T-helper 1 cell (primary cell): ENCODE measurements at regions not wholly inside any gene's neighbourhood (a gene's known extent, or its start where the extent isn't known, plus 50 kb on each side); places are given as distances from the start of the nearest gene placed in this dataset.

Source experiments
- DNase-seq, 5 donors: peaks; one replicate each; pipeline ENCODE4 v3.0.0-alpha.2; 2012 to 2020

DNA sequence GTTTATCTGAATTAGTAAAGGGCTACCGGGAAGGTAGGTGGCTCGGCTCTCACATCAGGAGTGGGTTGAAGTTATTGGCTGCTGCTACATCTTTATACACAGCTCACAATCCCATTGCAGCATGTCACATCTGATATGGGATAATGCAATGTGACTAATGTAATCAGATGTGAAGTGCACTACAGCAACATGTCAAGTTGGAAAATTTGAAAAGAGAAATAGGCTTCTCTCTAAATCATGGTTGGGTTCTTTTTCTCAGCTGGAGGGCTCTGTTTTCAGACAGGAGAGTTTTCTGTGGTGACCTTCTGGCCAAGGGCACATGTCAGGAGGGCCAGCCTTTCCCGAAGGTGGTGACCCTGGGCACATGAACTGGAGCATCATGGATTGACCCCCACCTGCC is 337.5 kb downstream of the HRH4 start:
- DNase-seq: no peak

DNA sequence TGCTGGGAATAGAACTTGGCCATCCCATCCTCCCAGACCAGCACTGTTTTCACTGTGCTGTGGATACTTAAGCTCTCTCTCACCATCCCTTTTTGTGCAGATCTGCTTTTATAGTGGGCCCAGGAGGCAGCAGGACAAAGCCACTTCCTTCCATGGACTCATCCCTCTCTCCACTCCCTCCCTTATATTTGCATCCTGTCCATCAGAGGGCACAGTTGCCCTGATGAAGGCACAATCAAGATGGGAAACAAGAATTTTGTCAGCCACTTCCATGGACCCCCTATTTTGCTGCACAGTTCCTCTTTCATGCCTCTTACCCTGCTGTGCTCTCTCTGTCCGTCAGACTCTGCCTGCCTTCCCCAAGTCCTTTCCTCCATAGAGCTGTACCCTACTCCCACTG is 338.7 kb downstream of the HRH4 start:
- no peak for DNase-seq

DNA sequence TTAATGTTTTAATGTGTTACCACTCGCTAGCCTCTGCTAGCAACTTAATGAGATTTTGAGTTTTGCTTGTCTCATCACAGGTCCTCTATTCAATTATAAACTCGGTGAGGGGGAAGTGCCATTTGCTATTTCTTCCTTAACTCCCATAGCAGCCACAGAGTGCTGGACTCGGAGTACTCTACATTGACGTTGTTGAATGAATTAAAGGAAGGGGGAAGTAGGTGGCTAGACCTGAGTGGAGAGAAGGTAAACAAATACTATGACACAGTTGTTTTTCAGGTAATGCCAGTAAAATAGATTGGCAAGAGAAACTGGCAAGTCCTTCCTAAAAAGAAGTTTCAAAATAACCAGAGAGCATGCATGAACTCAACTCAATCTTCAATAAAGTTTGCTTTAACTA is 339.3 kb downstream of the HRH4 start:
- DNase-seq: no peak

DNA sequence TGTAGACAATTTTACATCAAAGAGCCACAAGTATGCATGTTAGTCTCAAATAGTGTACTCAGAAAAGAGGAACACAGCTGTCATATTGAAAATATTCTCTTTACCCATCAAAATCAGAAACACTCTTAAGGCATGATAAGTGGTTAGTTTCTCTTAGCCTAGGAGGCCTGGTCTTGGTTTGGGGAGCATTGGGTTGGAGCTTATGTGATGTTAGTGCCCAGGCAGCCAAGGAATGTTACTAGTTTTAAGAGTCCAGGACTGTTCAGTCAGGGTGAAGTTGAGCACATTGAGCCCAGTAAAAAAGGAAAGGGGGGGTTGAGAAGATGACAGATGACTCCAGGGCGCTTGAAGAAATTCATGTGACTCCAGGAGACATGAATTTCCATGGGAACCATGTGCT is 340.6 kb downstream of the HRH4 start:
- DNase-seq: no peak

DNA sequence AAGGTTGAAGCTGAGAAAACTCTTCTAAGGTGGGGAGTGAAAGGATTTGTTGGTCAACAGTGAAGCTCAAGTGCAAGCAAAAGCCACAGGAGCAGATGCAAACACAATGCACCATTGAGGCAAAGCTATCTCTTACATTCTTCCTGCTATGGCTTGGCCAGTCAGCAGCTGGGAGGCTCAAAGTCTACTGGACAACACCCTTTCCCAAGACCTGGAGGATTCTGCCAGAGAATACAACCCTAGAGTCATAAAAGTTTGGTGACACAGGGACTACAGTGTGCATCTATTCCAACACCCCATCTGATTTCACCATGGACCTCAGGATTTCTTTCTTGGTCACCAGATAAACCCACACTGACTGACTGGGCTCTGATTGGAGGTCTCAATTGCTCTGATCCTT is 342.0 kb downstream of the HRH4 start:
- DNase-seq: no peak

DNA sequence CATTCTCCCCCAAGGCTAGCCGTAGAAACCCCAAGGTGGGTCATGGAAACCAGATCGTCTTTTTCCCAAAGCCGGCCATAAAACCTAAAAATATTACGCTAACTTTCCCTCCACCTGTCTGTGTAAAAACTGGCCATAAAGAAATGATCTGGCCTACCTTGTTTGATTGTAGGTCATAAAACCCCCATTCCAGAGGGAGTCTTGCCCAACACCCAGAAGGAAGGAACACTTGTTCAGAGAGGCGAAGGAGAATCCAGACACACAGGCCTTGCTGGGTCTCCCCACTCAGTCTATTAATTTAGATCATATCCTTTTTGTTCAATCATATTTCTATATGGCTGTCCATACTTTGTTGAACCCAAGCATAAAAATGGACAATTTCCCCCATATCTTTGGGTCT is 344.7 kb downstream of the HRH4 start:
- DNase-seq: no peak

DNA sequence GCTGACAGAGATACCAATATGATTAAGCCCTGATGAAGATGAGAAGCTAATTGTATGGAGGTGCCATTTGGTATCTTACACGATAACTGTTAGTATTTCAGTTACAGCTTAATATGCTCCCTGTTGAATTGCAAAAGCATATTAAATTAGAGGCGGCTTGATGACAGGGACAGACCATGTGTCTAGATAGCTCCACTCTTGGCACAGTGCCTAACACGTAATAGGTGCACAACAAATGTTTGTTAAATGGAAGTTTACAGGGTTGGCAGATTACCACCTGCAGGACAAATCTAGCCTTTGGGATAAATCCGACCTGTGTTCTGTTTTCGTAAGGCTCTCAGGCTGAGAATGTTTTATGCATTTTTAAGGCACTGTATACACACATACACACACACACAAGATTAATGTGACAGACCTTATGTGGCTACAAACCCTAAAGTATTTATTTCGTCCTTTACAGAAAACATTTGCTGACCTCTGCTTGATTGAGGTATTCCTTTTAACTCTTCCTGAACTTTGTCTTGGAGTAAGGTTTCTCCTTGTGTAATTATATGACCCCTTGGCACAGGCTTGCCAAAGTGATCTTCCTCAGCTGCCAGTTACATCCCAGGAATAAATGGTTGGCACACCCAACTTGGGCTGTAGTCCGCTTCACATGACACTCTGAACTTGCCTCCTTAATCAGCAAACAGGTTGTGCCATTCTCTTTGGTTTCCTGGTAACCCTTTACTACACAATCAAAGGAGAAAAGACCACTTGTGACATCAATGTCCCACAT is 348.9 kb downstream of the HRH4 start:
- DNase-seq: no peak

DNA sequence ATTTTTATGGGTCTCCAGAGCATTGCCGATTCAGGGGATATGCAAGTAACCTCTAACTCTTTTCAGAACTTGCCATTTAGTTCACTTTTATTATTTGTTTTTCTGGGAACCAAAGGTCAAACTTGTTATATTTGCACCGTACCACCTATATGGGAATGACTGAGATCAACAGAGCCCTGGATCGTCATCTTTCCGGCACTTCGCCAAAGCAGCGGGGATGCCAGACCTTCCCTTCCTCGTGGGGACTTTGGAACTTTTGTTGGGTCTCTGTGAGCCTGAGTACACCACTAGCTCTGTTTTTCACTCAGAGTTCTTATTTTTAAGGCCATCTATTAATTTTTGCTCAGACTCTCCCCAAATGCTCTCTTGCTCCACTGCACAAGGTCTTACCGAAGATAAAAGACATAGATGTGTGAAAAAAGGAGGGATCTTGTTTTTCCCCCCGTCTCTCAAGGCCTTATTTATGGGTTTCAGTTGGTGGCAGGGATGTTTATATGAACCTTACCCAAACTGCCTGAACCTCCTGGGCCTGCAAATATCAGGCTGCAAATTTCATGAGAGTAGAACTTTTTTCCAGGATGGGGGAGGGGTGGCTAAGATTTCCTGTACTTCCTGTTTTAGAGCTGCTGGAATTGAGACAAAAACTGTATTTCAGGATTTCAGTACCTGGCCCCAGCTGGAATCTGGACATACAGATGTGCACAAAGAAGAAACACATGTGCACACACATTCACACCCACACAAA is 350.3 kb downstream of the HRH4 start:
- DNase-seq: no peak

DNA sequence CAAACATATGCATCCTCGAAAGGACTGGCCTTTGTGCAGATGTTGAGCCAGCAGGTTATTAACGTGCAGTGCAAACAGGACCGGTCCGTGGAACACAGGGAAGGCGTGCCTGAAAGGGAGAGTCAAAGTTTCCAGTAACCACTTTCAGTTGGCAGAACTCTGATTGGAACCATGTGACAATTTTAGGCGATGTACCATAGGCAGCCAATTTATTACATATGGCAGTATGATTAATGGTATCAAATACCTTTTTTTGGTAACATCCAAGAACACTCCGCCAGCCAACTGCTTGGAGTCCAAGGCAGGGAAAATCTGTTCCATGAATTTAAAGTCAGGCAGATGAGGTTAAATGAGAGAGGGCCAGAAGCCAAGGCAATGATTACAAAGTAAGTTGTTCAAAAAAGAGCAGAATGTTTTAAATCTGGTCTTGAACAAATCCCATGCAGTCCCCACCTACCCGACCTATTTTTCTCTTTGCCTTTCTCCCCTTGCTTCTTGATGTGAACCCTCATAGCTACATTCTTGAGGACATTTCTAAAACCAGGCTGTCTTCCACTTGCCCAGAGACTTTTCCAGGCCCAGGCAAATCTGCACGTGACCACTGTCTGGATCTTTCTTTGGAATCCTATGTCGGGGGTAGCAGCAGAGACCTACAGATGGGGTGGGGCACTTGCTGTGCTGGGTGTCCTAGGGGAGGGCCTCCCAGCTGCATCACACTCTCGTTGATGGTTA is 351.7 kb downstream of the HRH4 start:
- no peak for DNase-seq

DNA sequence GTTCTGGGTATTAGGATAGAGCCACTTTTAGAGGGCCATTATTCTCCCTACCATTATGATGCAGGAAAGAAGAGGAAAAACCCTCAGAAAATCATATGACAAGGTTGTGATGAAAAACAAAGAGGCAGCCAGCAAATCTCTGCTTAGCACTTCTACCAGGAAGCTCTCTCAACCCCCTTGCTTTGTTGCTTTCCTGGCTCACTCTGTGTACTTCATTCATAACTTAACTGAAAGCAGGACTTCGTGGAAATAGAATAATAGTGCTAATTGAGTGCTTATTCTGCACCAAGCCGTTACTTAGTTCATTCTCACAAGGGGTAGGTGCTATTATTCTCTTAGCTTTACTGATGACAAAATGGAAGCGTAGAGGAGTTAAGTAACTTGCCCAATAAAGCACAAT is 354.1 kb downstream of the HRH4 start:
- DNase-seq: no peak

DNA sequence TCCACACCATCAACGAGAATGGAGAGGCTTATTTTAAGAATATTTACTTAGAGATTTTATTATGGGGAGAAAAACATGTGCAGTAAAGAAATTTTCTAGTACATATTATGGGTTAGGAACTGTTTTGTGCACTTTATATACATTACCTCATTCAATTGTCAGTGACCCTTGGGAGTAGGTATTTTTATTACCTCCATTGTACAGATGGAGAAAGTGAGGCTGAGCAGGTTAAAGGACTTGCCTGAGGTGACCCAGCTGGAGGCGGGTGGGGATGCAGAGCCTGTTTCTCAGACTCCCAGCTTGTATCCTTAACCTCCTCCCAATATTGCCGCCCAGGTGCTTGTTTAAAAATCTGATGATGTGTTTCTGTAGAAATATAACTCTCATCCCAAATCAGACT is 356.7 kb downstream of the HRH4 start:
- no peak for DNase-seq

DNA sequence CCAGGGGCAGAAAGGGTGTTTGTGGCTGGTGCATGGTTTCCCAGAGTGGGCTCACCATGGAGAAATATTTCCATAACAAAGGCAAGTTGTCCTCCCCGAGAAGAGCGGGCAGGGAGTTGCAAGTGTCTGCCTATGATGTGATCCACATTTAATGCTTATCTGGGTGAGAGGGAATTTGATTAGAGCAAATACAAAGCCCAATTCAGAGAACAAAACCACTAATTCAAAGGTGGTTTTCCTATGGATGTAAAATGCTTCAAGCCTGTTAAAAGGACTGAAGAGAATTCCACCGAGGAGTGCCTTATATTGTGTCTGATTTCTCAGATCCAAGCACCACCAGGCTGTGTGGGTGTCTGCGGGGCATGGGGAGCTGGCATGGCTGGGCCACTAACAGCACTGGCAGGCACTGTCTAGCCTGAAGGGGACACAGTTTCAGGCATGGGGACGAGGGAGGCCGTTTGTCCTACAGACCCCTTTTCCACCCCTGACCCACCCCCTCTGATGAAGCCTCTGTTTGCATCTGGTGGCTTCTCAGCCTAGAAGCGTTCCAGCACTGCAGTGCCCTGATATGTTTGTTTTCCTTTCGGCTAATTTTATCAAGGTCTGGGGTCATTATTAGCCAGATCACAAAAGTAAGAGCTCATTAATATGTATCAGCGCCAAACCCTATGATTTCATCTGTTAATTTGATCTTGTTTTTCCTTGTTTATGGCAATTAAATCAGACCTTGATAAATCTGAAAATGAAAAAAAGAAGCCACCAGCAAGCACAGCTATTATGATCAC is 357.3 kb downstream of the HRH4 start:
- no peak for DNase-seq

DNA sequence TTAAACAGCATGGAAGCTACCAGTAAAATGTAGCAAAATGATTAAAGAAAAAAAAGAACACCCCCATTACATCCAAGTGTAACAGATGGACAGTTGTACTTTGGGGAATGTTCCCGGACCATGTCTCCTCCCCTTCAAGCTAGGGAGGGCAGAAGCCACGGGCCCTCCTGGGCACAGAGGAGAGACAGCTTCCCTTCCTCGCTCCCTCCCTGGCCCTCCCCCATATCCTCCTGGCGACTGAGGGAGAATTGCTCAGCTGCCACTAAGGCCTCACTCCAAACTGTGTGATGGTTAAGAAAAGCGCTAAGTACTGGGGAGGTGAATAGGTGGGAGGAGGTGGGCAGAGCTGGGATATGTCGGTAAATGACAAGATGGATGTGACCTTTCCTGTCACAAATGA is 358.0 kb downstream of the HRH4 start:
- no peak for DNase-seq

DNA sequence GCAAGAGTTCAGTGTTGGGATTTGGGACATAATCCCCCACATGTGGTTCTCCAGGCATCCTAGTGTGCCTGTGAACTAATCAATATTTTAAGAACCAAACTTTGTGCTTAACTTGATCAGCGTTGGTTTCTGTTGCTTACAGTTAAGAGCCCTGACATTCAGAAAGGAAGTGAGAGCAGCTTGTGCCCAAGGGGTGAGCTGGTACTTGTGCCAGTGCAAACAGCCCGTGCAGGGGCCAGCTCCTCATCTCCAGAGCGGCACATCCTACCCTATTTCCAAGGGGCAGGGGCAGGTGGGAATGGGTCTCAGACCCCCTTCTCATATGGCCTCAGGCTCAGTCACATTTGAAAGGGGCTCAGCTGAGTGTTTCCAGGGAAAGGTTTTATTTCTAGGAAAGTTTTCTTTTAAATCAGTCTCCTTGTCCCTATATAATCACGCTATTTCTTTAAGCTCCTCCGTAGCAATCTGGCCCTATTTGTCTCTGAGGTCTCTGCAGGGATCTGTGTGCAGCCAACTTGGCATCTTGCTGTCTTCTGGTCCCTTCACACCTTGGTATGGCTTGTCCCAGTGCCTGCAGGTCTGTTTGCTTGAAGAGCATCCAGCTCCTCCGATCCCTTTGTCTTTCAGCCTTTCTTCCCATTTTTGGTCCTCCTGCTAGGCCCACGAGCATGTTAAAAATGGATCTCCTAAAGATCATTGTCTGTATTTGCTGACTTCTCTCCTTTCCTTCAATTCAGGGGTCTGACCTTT is 358.9 kb downstream of the HRH4 start:
- no peak for DNase-seq

DNA sequence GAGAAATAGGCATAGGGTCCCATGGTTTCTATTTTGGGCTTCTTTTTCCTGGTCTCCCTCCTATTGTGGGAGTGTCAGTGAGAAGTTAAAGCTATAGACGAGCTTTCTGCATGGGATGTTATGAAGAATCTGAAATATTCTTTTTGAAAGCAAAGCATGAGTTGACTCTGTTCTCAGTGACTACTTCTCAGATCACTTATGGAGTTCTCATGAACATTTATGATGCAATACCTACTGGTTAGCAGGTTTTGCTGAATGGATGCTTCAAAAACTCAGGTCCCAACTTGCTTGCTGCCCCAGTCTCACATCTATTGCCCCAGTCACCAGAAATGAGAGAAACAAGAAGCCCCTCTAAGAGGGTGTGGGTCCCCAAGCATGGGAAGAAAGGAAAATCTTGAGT is 365.0 kb downstream of the HRH4 start:
- no peak for DNase-seq

DNA sequence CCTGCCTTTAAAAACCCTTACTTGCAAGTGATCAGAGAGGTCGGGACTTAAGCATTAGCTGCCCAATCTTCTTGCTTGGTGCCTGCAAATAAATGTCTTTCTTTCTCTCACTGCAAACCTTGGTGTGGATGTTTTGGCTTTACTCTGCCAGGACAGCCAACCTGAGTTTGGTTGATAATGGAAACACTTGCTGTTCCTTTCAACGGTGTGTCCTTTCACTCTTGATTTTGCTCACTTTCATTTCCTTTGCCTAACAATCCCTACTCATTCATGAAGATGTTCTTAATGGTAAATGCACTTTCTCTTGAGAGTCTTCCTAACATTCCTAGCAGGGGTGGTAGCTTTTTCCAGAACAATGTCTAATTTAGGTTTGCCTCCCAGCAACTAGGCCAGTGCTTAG is 366.2 kb downstream of the HRH4 start:
- DNase-seq: no peak

DNA sequence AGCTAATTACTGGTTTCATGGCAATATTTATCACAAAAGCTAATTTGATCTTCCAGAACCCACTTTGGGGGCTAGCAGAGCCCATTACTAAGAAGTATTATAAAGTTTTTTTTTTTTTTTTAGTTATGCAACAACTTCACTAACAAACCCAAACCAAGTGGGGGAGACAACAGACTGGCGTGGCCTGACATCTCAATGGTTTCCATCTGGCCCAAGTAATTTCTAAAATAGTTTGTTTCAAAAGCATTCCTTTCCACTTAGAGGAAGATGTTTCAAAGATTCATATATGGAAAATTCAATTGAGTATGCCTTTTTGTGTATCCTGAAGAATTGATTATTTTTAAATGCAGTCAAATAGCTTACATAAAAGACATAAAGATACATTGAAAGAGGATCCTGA is 367.1 kb downstream of the HRH4 start:
- DNase-seq: no peak

DNA sequence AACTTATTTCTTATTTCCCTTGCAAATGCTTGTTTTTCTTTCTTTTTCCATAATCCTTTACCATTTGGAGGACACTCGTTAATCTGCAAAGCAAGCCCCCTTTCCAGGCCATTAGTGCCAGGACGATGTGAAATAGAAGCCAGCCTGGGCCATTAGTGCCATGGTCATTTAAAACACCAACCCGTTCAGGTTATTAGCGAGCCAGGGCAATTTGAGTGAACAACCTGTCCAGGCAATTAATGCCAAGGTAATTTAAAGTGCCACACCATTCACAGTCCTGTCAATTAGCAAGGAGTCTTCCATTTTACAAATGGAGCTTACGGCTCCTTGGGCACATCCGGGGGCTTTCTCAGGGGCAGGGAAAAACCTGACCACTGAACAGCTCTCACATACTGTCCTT is 370.6 kb downstream of the HRH4 start:
- DNase-seq: no peak

DNA sequence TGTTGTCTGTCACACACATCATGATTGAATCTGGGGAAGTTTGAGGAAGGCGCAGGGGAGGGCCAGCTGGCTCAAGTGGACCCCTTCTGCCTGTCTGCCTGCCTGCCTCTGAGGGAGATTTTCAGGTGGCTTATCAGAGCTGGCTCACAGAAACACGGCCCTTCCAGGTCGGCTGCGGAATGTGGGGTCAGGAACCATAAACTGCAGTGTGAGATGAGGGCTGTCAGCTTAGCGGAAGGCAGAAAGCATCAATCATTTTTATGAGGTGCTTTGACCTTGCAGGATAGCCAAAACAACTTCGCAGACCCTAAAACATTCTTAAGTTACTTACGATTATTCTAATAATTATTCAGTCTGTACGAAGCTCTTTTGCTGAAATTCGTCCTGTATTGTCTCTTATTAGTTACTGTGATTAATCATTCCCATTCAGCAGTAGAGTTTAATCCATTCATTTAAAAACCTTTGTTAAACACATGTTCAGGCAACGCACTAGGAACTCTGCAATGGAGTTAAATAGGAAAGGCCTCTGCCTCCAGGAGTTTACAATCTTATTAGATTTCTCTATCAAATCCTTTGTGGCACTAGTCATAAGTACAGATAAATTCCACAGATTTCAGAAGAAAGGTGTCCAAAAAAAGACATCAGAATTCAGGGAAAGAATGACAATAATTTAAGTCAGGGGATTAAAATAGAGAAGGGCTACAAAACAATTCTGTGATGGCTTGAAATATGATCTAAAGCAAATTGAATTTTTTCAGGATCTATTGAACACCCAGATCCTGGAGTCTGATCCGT is 371.6 kb downstream of the HRH4 start:
- no peak for DNase-seq

DNA sequence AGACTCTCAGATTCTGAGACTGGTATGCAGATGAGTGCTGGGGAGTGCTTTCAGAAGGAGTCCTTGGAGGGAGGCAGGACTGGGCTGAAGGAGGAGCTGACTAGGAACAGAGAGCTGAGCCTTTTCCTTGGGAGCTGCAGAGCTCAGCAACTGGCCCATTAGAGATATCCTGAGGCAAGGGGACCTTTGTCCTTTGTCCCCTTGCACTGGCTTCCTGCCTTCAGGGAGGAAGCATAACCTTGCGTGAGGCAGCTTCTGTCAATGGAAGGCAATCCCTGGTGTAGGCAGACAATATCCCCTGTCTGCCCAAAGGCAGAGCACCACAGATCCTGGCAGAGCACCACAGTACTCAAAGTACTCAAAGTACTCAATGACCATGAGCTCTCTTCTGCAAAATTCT is 375.3 kb downstream of the HRH4 start:
- DNase-seq: no peak

DNA sequence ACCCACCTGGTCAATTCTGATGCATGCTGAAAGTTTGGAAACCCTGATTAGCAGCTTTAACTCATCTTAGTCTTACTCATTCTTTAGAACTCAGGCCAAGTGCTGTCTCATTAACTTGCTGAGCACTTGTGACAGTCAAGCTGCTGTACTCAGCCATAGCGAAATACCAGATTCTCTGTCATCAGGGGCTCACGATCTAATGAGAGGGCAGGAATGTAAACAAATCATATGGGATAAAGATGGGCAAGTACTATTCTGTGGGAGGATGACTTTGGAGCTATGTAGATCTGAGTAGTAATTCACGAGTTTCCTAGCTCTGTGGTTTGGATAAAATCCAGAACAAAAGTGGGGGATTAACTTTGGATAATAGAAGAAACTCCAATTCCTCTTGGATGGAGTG is 376.6 kb downstream of the HRH4 start:
- no peak for DNase-seq

DNA sequence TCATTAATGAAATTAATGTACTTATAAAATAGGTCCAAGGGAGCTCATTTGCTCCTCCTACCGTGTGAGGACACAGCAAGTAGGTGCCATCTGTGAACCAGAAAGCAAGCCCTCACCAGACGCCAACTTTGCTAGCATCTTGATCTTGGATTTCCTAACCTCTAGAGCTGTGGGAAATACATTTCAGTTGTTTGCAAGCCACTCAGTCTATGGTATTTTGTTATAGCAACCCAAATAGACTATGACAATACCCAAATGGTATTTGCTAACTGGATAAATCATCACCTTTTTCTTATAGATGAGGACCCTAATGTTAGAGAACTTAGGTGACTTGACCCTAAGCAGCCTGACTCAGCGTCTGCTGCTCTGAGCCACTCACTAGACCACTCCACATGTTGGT is 379.6 kb downstream of the HRH4 start:
- no peak for DNase-seq
